Ascending aorta (tissue), 2 donors: ENCODE measurements at regions not wholly inside any gene's neighbourhood (a gene's known extent, or its start where the extent isn't known, plus 50 kb on each side); places are given as distances from the start of the nearest gene placed in this dataset.
"Not testable (repeated sequence)": the region's sequence is repeated elsewhere in the genome, so short reads cannot be mapped to it uniquely, and the experiment has no call there.

ENCODE experiments used
- DNase-seq, 2 donors: peaks; one replicate each; pipeline ENCODE4 v3.0.0-alpha.2; 2019; ENCODE audit warnings: low spot score in 2 of 2
- H3K27ac ChIP-seq, 2 donors: fragments of 200-600 bp; sonication (generic); one replicate each; pipeline ENCODE4 v1.5.1; 2016 to 2017; ENCODE audit warnings: mild to moderate bottlenecking in 1 of 2
- H3K27me3 ChIP-seq: fragments of 200-600 bp; sonication (generic); one replicate; pipeline ENCODE4 v1.5.1; 2017
- H3K36me3 ChIP-seq, 2 donors: fragments of 200-600 bp; sonication (generic); one replicate each; pipeline ENCODE4 v1.5.1; 2016
- H3K4me1 ChIP-seq, 2 donors: fragments of 200-600 bp; sonication (generic); one replicate each; pipeline ENCODE4 v1.5.1; 2016 to 2017; ENCODE audit warnings: mild to moderate bottlenecking in 1 of 2
- H3K4me3 ChIP-seq, 2 donors: fragments of 200-600 bp; sonication (generic); one replicate each; pipeline ENCODE4 v1.5.1; 2016 to 2017; ENCODE audit warnings: mild to moderate bottlenecking in 1 of 2
- H3K9me3 ChIP-seq, 2 donors: fragments of 200-600 bp; sonication (generic); one replicate each; pipeline ENCODE4 v1.5.1; 2016
- CTCF ChIP-seq, 3 experiments: fragments of 200-600 bp in 2 of 3; fragments of 450-650 bp in 1 of 3; sonication (generic) in 2 of 3; IDR thresholded peaks; one replicate each; pipeline ENCODE4 v1.5.1; 2016 to 2019; ENCODE audit warnings: antibody characterized with exemption in 3 of 3, mild to moderate bottlenecking in 1 of 3, moderate library complexity in 1 of 3
- intact Hi-C: fragments of 100-400 bp; cut with DNase I; formaldehyde crosslinking; loops from one replicate; pipeline ENCODE4 v1.15.1; 2023

DNA sequence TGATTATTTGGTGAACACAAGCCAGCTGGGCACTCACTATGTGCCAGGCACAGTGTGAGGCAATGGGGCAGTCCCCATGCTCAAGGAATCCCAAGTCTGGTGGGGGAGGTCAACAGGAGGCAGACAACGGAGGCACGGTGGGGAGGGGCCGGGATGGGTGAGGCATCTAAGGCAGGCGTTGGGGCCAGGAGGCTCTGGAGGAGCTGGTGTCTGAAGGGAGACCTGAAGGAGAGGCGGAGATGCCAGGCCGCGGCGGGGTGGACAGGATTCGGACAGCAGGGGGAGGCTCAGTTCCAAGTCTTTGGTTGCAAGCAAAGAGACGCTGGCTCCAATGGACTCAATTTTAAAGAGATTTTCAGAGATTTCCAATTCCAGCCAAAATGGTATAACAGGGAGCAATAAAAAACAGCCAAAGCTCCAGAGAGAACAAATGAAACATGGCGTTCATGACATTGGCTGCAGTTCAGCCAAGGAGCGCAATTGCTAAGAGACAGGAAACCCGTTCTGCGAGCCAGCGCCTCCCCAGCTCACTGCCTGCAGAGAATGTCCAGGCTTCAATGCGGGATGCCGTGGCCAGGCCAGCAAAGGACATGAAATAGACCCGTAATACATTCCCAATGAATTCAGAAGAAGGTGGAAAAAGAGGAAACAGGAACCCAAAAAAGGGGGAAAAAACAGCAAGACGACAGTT is 105.2 kb upstream of the LRPAP1 start:
- Histone ChIP-seq H3K4me1 (no peaks in the 10 kb centered on the region), H3K36me3 (no peaks in the 10 kb centered on the region), H3K4me3 (no peak overlapping the region), H3K9me3 (no peaks in the 10 kb centered on the region), H3K27ac (no peak overlapping the region), H3K27me3 (no peaks in the 10 kb centered on the region)
- intact Hi-C loops: no loop called here
- no peak for TF ChIP-seq CTCF (IDR thresholded peaks at IDR 0.05)
- DNase-seq: no peak

DNA sequence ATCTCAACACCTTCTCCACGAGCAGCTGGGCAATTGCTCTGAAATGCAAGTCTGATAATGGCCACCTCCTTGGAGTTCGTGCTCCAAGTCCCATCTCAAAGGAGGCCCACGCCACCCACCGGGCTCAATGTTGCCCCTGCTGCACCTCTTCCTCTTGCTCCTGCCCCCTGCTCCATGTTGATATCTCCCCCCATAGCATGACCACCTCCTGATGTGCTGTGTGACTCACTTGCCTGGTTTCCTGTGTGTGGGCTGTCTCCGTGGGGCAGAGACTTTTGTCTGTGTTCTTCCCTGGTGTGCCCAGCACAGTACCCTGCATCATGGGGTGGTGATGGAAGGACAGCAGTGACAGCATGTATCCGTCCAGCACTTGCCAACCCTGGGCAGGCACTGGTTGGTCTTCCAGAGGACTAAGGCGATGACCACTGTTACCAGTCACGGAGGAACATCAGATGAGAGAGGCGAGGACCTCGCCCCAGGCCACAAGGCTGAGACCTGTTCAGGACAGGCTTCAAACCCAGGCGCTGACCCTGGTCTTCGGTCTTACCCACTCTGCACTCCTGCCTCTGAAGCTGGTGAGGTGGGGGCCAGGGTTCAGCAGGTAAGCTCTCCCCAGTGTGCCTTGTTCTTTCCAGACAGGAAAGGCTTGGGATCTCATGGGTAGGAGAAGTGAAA is 104.6 kb upstream of the LRPAP1 start:
- H3K4me1 ChIP-seq: no peaks in the 10 kb centered on the region
- H3K9me3 ChIP-seq: no peaks in the 10 kb centered on the region
- no peak for DNase-seq
- intact Hi-C loops: no loop called here
- H3K36me3 ChIP-seq: no peaks in the 10 kb centered on the region
- H3K27ac ChIP-seq: no peak overlapping the region
- H3K27me3 ChIP-seq: no peaks in the 10 kb centered on the region
- no peak for TF ChIP-seq CTCF (IDR thresholded peaks at IDR 0.05)
- H3K4me3 ChIP-seq: no peak overlapping the region

DNA sequence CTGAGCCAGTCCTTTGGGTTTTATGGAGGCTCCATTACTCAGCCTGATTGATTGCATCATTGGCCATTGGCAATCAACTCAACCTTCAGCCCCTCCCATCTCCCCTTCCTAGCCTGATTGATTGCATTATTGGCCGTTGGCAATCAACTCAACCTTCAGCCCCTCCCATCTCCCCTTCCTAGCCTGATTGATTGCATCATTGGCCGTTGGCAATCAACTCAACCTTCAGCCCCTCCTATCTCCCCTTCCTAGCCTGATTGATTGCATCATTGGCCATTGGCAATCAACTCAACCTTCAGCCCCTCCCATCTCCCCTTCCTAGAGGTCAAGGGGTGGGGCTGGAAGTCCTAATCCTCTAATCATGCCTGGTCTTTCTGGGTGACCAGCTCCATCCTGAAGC is 103.8 kb upstream of the LRPAP1 start:
- H3K27ac ChIP-seq, H3K36me3 ChIP-seq, H3K4me1 ChIP-seq, intact Hi-C loops, DNase-seq, H3K27me3 ChIP-seq, H3K9me3 ChIP-seq, H3K4me3 ChIP-seq: not testable (repeated sequence)

DNA sequence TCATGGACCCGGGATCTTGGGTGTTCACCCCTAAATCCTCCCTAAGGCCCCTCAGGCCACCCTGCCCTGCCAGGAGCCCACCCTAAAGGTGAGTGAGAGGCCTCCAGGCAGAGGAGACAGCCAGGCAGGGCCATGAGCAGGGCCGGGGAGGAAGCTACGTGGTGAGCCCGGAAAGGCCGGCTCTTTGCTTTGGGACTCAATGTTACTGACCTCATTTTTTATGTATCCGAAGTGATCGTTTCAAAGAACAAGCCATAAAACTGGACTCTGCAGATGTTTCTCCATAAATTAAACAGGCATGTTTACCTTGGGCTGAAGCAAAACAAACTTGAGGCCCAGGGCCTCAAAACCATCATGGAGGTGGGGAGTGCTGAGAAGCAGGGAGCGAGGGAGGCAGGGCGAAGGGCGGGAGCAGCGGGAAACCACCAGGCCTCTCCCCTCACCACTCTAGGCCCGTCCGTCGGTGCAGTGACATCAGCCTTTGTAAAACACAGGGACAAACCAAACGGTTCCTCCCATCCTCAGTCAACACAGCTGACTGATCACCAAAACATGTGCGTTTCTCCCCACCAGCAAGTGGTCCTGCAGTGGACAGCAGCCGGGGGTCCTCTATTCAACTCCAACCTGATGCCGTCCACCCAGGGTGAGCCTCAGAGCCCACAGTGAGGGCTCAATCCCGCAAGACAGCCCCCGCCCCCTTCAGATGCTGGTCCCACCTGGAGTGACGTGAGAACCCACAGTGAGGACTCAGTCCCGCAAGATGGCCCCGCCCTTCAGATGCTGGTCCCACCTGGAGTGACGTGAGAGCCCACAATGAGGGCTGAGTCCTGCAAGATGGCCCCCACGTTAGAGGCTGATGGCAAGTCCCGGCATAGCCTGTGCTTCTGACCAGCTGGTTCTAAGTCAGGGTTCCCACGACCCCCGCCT is 102.9 kb upstream of the LRPAP1 start:
- no peak for TF ChIP-seq CTCF (IDR thresholded peaks at IDR 0.05)
- DNase-seq: no peak
- Histone ChIP-seq H3K4me3 (no peak overlapping the region), H3K27ac (no peak overlapping the region), H3K27me3 (no peaks in the 10 kb centered on the region), H3K36me3 (no peaks in the 10 kb centered on the region), H3K4me1 (no peaks in the 10 kb centered on the region), H3K9me3 (no peaks in the 10 kb centered on the region)
- intact Hi-C loops: no loop called here

DNA sequence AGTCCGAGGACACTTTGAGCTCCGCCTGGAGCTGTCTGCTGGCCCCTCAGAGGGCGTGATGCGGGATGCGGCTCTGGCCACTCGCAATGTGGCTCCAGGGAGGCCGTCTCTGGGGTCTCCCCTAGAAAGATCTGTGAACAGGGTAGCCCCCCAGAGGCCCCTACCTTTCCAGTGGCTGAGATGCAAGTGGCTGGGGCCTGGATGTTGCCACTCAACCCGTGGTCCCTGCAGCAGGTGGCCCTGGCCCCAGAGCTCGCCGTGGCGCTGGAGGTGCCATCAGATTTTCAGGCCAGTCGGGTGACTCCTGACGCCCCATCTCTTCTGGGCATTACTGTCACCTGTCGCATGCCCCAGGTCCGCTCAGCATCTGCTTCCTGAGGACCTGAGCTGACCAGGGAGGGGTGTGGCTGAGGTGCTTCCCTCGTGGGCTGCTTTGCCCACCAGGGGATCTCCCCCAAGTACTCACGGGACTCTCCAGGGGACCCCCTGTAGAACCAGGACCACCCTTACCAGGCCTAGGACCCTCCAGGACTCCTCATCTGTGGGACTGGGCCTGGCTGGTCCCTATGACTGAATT is 102.1 kb upstream of the LRPAP1 start:
- no peaks in the 10 kb centered on the region for H3K36me3 ChIP-seq
- no peak overlapping the region for H3K4me3 ChIP-seq
- H3K27ac ChIP-seq: no peak overlapping the region
- no peaks in the 10 kb centered on the region for H3K9me3 ChIP-seq
- no peak for DNase-seq
- no peaks in the 10 kb centered on the region for H3K27me3 ChIP-seq
- intact Hi-C loops: no loop called here
- no peaks in the 10 kb centered on the region for H3K4me1 ChIP-seq
- TF ChIP-seq CTCF (IDR thresholded peaks at IDR 0.05): no peak

DNA sequence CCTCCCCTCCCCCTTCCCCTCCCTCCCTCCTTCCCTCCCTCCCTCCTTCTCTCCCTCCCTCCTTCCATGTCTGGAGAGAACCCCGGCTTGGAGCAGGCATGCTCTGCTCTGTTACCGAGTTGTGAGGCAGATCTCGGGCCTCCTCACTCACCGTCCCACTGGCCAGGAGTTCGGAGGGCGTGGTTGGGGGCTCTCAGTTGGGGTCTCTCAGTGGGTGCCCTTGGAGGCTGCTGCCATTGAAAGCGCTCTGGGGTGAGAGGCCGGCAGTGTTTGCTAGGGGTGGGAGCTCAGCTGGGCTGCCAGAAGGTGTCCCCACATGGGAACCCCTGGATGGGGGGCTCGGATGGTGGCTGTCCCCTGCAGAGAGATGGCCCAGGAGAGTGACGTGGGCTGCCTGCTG is 101.1 kb upstream of the LRPAP1 start:
- intact Hi-C loops, H3K36me3 ChIP-seq, H3K27ac ChIP-seq, H3K9me3 ChIP-seq, H3K4me1 ChIP-seq, H3K27me3 ChIP-seq, DNase-seq, H3K4me3 ChIP-seq: not testable (repeated sequence)

GRCh38 chr4:3632794-3633193 is 100.6 kb upstream of the LRPAP1 start:
- H3K9me3 ChIP-seq, H3K27ac ChIP-seq, intact Hi-C loops, H3K4me3 ChIP-seq, H3K4me1 ChIP-seq, H3K27me3 ChIP-seq, H3K36me3 ChIP-seq, DNase-seq: not testable (repeated sequence)

GRCh38 chr4:3631544-3632266 is 99.5 kb upstream of the LRPAP1 start:
- intact Hi-C loops, H3K4me3 ChIP-seq, DNase-seq, H3K36me3 ChIP-seq, H3K4me1 ChIP-seq, H3K27me3 ChIP-seq, H3K27ac ChIP-seq, H3K9me3 ChIP-seq: not testable (repeated sequence)
